ENCODE measurements at regions not wholly inside any gene's neighbourhood (a gene's known extent, or its start where the extent isn't known, plus 50 kb on each side); places are given as distances from the start of the nearest gene placed in this dataset.

DNA sequence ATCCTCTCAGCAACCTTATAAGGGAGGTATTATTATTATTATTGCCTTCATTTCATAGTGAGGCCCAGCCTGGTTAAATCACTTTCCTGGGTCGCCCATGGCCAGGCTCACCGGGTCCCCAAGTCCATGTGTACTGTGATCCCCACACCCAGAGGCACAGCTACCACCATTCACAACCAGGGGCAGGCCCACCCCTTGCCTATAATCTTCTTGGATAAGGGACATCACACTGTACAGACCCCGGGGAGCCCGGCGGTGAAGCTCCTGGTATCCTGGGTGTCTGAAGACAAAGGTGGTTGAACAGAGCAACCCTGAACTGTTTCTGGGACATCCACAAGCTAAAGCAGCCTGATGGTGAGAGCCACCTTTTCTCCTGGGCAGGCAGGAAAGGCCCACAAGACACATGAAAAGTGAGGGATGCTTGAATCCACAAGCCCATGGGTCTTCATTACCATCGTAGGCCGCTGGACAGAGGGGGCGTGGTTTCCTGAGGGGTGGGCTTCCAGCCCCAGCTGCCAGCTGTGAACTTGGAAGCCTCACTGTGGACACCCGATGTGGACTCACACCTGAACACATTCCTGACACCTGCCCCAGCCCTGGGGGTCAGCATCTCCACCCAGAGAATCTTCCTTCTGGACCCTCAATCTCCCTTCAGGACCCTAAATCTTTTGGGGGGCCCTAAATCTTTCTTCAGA lies 185.5 kb upstream of the PMEPA1 start:
- no peaks in the 10 kb centered on the region for H3K4me1 ChIP-seq (ENCODE audit: low read length)
- H4K20me1 ChIP-seq (ENCODE audit: insufficient read depth, low read length), result no peaks in the 10 kb centered on the region; the same call in 1 of the 2 replicates
- no peak overlapping the region for H3K27ac ChIP-seq (ENCODE audit: low read length)
- H3K27me3 ChIP-seq (ENCODE audit: low read depth, low read length), result peaks cover 73% of the 10 kb centered on the region
- H3K4me3 ChIP-seq (ENCODE audit: low read length), result no peak overlapping the region
- no peak overlapping the region for H2AFZ ChIP-seq (ENCODE audit: low read depth, low read length)
- H3K79me2 ChIP-seq (ENCODE audit: low read length), result no peaks in the 10 kb centered on the region
- no peaks in the 10 kb centered on the region for H3K36me3 ChIP-seq (replicated peaks; ENCODE audit: low read depth, low read length)
- H3K4me2 ChIP-seq (ENCODE audit: low read length), result no peak overlapping the region
- no peak overlapping the region for H3K9ac ChIP-seq (ENCODE audit: low read length)
- no peaks in the 10 kb centered on the region for H3K9me3 ChIP-seq (ENCODE audit: insufficient read depth, low read length)
- no peak for TF ChIP-seq EZH2phosphoT487 (IDR thresholded peaks at IDR 0.05; ENCODE audit: low read depth)

DNA sequence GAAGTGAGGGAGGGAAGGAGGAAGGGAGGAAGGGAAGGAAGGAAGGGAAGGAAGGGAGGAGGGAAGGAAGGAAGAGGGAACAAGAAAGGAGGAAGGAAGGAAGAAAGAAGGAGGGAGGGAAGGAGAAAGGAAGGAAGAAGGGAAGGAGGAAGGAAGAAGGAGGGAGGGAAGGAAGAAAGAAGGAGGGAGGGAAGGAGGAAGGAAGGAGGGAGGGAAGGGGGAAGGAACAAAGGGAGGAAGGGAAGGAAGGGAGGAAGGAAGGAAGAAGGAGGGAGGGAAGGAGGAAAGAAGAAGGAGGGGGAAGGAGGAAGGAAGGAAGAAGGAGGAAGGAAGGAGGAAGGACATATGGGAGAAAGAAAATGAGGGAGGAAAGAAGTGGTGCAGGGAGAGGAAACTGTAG lies 184.7 kb upstream of the PMEPA1 start:
- H4K20me1 ChIP-seq (ENCODE audit: insufficient read depth, low read length), result no peaks in the 10 kb centered on the region; the same call in 1 of the 2 replicates
- H3K4me3 ChIP-seq (ENCODE audit: low read length), result no peak overlapping the region
- TF ChIP-seq, protein P1, sequence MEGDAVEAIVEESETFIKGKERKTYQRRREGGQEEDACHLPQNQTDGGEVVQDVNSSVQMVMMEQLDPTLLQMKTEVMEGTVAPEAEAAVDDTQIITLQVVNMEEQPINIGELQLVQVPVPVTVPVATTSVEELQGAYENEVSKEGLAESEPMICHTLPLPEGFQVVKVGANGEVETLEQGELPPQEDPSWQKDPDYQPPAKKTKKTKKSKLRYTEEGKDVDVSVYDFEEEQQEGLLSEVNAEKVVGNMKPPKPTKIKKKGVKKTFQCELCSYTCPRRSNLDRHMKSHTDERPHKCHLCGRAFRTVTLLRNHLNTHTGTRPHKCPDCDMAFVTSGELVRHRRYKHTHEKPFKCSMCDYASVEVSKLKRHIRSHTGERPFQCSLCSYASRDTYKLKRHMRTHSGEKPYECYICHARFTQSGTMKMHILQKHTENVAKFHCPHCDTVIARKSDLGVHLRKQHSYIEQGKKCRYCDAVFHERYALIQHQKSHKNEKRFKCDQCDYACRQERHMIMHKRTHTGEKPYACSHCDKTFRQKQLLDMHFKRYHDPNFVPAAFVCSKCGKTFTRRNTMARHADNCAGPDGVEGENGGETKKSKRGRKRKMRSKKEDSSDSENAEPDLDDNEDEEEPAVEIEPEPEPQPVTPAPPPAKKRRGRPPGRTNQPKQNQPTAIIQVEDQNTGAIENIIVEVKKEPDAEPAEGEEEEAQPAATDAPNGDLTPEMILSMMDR (IDR thresholded peaks at IDR 0.05; ENCODE audit: low read depth, low read length), result no peak
- TF ChIP-seq EZH2phosphoT487 (IDR thresholded peaks at IDR 0.05; ENCODE audit: low read depth), result no peak
- H3K4me2 ChIP-seq (ENCODE audit: low read length), result no peak overlapping the region
- no peak overlapping the region for H3K27ac ChIP-seq (ENCODE audit: low read length)
- no peak overlapping the region for H3K9ac ChIP-seq (ENCODE audit: low read length)
- no peaks in the 10 kb centered on the region for H3K79me2 ChIP-seq (ENCODE audit: low read length)
- no peaks in the 10 kb centered on the region for H3K36me3 ChIP-seq (replicated peaks; ENCODE audit: low read depth, low read length)
- no peaks in the 10 kb centered on the region for H3K4me1 ChIP-seq (ENCODE audit: low read length)
- no peaks in the 10 kb centered on the region for H3K9me3 ChIP-seq (ENCODE audit: insufficient read depth, low read length)
- H3K27me3 ChIP-seq (ENCODE audit: low read depth, low read length), result peaks cover 65% of the 10 kb centered on the region
- H2AFZ ChIP-seq (ENCODE audit: low read depth, low read length), result no peak overlapping the region

DNA sequence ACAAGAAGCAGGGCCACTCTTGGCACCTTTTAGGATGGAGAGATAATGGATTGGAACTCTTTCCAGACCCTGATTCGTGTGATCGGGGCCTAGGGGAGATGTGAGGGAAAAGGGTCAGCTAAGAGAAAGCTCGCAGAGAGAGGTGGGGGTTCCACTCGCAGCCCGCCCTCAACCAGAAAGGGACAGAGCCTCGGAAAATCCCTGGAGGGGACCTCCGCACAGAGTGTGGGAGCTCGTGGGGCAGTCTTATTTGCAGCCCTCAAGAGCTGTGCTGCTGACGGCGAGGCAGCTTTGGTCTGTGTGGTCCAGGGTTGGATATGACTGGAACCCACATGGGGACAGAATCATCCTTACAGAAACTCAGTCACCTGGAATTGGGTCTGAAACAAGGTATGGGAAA lies 184.3 kb upstream of the PMEPA1 start:
- H3K36me3 ChIP-seq (replicated peaks; ENCODE audit: low read depth, low read length), result no peaks in the 10 kb centered on the region
- no peaks in the 10 kb centered on the region for H3K4me1 ChIP-seq (ENCODE audit: low read length)
- H3K4me2 ChIP-seq (ENCODE audit: low read length), result no peak overlapping the region
- H3K79me2 ChIP-seq (ENCODE audit: low read length), result no peaks in the 10 kb centered on the region
- no peaks in the 10 kb centered on the region; the same call in 1 of the 2 replicates for H4K20me1 ChIP-seq (ENCODE audit: insufficient read depth, low read length)
- H3K27ac ChIP-seq (ENCODE audit: low read length), result no peak overlapping the region
- peaks cover 61% of the 10 kb centered on the region for H3K27me3 ChIP-seq (ENCODE audit: low read depth, low read length)
- no peak overlapping the region for H3K9ac ChIP-seq (ENCODE audit: low read length)
- no peak overlapping the region for H2AFZ ChIP-seq (ENCODE audit: low read depth, low read length)
- TF ChIP-seq, protein P1 (IDR thresholded peaks at IDR 0.05; ENCODE audit: low read depth, low read length), result no peak
- TF ChIP-seq EZH2phosphoT487 (IDR thresholded peaks at IDR 0.05; ENCODE audit: low read depth), result no peak
- no peaks in the 10 kb centered on the region for H3K9me3 ChIP-seq (ENCODE audit: insufficient read depth, low read length)
- no peak overlapping the region for H3K4me3 ChIP-seq (ENCODE audit: low read length)

DNA sequence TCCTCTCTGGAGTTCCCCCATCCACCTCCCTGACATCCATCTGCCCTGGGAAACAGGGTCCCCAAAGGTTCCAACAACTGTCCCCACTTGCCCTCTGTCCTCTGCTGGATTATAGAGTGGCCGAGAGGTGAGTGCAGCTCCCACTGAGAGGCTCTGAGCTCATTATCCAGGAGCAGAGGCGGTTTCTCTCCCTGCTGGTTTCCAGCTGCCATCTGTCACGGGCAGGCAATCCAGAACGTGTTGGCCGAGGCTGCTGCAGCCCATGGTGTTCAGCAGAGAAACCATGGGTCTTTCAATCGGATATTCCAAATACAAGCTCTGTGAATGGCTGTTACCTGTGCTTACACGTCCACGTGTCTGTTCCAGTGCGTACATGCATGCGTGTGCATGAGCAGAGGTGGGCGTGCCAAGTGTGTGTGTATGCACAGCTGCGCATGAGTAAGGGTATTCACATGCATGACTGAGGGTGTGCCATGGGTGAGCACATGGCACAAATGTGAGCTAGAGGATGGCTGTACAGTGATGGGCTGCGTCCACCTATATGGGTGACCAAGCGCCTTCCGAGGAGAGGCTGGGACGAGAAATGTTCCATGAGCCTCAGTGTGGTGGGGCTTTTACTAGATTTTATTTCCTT lies 183.7 kb upstream of the PMEPA1 start:
- Histone ChIP-seq H3K9me3 (ENCODE audit: insufficient read depth, low read length) (no peaks in the 10 kb centered on the region), H3K4me2 (ENCODE audit: low read length) (no peak overlapping the region), H3K9ac (ENCODE audit: low read length) (no peak overlapping the region), H3K27ac (ENCODE audit: low read length) (no peak overlapping the region), H3K4me3 (ENCODE audit: low read length) (no peak overlapping the region), H3K27me3 (ENCODE audit: low read depth, low read length) (peaks cover 58% of the 10 kb centered on the region), H3K36me3 (replicated peaks; ENCODE audit: low read depth, low read length) (no peaks in the 10 kb centered on the region), H3K4me1 (ENCODE audit: low read length) (no peaks in the 10 kb centered on the region), H3K79me2 (ENCODE audit: low read length) (no peaks in the 10 kb centered on the region), H4K20me1 (ENCODE audit: insufficient read depth, low read length) (no peaks in the 10 kb centered on the region; the same call in 1 of the 2 replicates), H2AFZ (ENCODE audit: low read depth, low read length) (no peak overlapping the region)
- TF ChIP-seq, protein P1 (IDR thresholded peaks at IDR 0.05; ENCODE audit: low read depth, low read length), result no peak
- TF ChIP-seq EZH2phosphoT487 (IDR thresholded peaks at IDR 0.05; ENCODE audit: low read depth), result no peak
